Fibroblast of skin of right biceps (primary cell): ENCODE measurements at regions not wholly inside any gene's neighbourhood (a gene's known extent, or its start where the extent isn't known, plus 50 kb on each side); places are given as distances from the start of the nearest gene placed in this dataset.
"Not testable (repeated sequence)": the region's sequence is repeated elsewhere in the genome, so short reads cannot be mapped to it uniquely, and the experiment has no call there.

Experiments used
- DNase-seq: peaks from one replicate; pipeline ENCODE4 v3.0.0-alpha.2; 2013

DNA sequence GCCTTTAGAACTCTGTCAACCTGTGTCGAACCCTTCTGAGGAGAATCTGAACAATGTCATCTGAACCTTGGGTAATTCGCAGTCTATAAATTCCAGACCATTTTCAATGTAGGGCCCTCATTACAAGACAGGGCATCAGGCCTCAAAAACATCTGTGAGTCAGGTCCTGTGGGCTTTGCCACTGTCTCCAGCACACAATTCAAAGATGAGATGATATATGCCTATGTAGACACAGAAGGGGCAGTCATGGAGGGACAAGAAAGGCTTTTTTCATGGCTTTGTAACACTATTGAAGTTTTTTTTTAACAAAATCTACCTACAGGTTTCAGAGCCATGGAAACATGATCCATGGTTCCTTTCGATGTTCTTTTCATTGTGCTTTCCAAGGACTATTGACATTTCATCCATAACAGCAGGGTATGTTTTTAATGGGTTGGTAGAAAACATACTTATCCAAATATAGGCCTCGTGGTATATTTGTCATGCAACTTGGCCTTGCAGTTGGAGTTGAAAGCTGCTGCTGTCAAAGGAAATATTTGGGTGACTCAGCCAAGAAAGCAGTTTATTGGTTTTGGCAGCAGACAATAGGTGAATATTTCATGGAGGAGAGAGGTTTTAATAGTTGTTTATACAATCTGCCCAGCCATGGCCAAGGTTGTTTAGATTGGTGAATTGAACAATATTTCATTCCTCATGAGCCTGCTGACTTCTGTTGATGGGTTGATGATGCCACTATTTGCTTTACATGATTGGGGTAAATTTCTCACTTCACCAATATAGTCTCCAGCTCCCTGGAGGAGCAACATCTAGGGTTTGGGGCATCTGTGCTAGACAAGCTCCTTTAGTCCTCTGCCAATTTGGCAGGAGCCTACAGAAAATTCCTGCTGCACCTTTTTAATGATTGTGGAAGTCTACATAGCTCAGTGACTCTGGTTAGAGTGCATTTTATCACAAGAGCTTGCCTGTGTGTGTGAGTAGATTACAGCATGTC, 158.4 kb upstream of the TMEM72 start:
- DNase-seq = peak; percentile 98

DNA sequence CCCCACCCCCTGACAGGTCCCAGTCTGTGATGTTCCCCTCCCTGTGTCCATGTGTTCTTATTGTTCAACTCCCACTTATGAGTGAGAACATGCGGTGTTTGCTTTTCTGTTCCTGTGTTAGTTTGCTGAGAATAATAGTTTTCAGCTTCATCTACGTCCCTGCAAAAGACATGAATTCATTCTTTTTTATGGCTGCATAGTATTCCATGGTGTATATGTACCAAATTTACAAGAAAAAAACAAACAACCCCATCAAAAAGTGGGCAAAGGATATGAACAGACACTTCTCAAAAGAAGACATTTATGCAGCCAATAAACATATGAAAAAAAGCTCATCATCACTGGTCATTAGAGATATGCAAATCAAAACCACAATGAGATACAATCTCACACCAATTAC, 156.8 kb upstream of the TMEM72 start:
- DNase-seq = not testable (repeated sequence)

GRCh38 chr10:44755481-44755880, 155.7 kb upstream of the TMEM72 start:
- DNase-seq = peak; percentile 20

- peak; percentile 93 for DNase-seq
These were observed 154.9 kb upstream of the TMEM72 start for GRCh38 chr10:44756216-44756615.

DNA sequence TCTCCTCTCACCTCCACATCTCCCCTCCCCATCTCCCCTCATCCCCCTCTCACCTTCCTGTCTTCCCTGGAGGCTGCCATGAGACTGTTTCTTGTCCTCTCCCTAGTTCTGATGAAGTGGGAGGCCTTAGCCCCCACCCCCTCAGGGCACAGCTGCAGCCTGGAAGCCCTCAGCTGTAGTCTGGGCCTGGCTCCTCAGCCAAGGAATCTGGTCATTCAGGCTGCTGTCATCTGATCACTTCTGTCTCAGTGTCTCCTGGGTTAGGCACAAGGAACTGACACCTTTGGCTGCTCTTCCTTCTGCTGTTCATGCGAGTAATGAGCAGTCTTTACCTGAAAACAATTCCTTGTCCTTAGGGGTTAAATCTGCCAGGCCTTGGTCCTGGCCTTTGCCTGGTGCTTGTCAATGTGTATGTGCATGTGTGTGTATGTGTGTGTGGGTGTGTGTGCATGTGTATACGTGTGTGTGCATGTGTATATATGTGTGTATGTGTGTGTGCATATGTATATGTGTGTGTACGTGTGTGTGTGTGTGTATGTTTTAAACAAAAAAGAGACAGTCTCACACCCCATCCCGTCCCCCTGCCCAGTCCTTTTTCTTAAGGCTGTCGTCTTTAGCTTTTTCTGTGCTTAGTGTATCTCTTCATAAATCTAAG, 153.5 kb upstream of the TMEM72 start:
- DNase-seq = no peak

GRCh38 chr10:44759122-44759521, 152.0 kb upstream of the TMEM72 start:
- DNase-seq = no peak

GRCh38 chr10:44760513-44760912, 150.6 kb upstream of the TMEM72 start:
- peak; percentile 28 for DNase-seq

DNA sequence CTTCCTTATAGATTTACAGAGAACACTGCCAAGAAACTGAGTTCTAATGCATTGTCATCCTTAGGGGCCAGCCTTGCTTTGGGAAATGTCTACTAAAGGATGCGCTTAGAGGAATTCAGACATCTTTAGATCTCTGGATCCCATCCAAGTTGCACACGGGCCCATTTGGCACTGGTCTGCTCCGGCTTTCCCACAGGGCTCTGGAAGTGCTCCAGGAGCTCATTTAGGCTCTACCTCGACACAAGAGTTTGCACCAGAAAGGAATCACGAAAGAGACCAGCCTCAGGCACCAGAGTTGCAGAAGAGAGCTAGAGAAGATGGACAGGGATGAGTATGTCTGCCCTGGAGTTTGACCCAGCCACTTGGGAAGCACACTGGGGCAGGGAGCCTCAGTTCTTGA, 150.1 kb upstream of the TMEM72 start:
- DNase-seq = peak; percentile 84

DNA sequence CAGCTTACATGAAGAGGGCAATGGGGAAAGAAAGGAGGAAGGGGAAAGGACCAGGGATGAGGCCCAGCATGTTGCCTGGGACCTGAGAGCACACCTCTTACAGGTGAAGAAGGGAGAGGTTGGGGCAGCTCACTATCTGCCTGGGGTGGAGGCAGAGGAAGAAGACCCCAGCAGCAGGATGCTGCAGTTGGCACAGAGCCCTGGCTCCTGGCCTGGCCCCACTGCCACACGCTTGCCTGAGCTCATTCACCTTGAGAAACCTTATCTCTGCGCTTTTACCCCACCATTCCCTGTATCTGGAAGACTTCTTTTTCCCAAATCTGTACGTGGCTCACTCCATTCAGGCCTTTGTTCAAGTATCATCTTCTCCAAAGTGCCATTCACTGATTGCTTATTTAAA, 147.8 kb upstream of the TMEM72 start:
- DNase-seq = no peak

GRCh38 chr10:44765299-44765698, 145.8 kb upstream of the TMEM72 start:
- DNase-seq = no peak

DNA sequence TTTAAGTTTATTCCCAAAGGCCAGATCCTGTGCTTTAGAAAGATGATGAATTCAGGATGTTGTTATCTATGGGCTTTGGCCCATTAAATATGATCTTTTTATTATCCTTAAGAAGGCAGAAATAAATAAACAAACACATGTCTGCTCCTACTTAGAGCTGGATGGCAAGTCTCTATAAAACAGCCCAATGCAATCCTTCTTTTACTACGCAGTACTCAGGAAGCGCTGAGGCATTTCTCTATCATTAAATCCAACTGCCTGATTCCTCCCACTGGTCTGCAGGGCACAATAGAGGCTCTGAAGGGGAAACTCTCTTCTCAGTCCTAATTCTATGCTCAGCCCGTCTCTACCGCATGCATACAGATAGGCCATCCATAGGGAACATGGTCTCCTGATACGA, 144.5 kb upstream of the TMEM72 start:
- no peak for DNase-seq

DNA sequence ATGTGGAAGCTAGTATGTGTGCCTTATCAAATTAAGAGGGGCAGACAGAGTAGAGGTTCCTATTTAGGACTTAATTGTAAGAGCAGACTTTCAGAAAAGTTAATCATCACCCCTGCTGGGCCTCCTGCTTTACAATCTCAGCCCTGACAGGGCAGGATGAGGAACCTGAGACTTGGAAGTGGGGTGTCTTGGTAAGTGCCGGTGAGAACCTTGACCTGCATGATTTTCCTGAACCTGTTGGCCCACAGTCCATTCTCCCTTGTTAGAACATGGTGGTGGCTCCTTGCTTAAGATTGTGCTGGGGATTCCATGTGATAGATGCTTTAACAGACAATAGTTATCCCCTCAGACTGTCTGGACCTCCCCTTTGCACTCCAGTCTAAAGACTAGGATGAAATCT, 141.7 kb upstream of the TMEM72 start:
- DNase-seq = no peak

DNA sequence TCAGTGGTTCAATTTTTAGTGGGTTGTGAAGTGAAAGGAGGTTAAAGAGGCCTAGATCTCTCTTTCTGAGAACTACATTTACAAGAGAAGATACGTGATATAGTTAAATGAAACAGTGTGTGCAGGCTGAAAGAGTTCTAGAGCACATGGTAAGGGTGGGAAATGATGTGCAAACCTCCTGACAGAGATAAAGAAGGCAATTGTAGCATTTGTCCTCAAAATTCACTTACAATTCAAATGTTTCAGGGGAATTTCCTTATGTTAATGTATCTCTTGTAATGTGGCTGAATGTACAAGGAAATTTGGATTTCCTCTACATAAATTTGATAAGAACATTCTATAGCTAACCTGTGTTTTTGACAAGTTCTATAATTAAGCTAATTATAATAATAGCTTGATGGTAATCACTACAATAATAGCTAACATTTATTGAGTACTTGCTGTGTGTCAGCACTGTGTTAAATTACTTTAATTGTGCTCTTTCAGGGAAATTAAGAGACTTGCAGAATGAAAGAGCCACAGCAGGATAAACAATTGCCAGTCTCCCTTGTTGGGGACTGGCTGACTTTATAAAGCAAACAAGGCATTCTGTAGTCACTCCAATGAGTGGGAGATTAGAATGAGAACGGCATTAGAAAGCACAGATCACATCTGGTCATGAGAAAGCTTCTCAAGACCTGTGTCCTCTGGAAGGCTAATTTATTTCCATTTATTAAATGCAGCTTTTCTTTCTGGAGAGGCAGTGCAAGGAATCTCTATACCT, 139.7 kb upstream of the TMEM72 start:
- no peak for DNase-seq

DNA sequence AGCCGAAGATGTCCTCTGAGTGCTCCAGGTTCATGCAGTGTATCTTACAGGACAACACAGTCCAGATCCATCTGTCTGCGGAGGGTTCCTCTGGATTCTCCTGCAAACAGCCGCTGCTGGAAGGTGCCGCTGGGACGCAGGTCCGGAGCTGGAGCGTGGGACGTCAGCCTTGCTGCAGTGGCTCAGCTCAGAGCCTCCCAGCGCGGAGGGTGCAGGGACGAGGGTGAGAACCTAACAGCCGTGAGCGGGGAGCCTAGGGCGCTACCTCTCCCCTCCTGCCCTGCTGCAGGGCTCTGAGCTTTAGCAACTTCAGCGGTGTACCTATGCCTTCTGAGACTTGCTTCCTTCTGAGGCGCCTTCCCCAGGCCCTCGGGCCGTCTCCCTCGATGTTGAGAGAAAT, 137.6 kb upstream of the TMEM72 start:
- DNase-seq = no peak

DNA sequence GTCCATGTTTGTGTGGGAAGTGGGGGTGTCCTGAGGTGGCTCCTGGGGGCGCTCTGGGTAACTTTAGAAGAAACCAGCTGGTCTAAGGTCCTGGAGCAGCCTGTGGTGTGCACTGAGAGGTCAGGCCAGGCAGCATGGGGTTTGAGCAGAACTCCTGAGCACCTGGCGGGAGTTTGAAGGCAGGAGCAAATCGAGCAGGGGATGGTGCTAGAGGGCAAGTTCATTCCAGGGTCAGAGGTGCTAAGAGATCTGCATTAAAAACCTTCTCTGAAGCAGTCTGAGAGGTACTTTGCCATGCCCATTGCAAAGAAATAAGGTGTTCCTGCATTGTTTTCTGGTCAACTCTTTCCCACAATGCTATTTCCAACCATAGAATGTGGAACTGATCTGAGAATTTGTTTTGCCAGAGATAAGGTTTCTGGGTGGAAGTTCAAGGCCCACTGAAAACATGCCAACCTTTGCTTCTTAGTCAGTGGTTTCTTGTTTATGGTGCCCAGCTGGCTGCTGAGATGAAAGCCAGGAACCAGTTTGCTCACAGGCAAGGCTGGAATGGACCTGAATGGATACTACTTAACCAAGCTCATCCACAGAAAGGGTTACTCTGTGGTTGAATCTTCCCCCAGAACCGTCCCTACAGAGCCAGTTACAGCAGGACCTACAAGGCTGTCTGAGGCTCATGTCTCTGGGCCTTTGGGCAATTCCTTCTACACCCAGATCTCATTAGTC, 136.3 kb upstream of the TMEM72 start:
- DNase-seq = no peak

DNA sequence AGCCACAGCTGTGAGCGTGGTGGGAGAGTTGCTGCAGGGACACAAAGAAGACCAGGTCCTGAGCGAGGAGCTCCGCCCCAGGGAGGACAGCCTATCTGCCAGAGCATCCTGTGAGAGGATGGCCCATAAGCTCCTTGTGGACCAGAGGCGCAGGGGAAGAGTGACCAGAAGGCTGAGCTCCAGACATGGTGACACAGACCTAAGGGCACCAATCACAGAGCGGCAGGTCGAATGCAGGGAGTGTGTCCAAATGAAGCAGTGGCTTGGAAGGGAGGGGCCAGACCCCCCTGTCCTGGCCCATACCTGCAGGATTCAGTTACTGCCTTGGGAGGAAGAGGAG, 135.8 kb upstream of the TMEM72 start:
- no peak for DNase-seq

DNA sequence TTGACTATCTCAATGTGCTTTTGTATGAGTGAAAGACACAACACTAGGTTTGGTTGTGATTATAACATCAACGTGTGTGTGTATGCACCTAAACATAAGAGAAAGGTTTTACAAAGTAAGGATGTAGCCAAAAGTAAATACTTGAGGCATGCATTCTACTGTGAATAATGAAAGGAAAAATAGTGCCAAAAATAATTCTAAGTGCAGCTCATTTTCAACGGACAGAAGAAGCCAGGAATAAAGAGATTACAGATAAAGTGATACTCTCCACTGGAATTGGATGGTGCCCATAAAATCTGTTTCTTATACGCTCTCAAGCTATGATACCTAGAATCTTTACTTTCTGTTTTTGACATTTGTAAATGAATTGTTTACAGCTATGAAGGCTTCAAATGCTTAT, 135.0 kb upstream of the TMEM72 start:
- no peak for DNase-seq

GRCh38 chr10:44779511-44779910, 131.6 kb upstream of the TMEM72 start:
- no peak for DNase-seq

DNA sequence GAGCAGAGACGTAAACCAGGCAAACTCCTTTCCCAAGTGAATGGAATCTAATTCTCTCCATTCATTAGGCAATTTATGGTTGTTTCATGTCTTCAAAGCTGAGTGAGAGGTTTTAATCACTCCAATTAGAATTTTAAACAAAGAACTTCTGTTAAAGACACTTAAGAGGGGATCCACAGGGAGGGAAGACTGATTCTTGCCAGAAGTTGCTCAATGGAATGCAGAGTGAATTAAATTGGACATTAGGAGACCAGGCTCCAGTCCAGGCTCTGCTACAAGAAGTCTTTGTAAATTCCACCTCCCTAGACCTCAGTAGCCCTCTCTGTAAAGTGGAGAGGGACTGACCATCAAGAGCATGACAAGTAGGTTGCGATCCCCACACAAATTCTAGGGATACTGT, 130.7 kb upstream of the TMEM72 start:
- no peak for DNase-seq

- DNase-seq = peak; percentile 21
These were observed 130.0 kb upstream of the TMEM72 start for GRCh38 chr10:44781131-44781530.

DNA sequence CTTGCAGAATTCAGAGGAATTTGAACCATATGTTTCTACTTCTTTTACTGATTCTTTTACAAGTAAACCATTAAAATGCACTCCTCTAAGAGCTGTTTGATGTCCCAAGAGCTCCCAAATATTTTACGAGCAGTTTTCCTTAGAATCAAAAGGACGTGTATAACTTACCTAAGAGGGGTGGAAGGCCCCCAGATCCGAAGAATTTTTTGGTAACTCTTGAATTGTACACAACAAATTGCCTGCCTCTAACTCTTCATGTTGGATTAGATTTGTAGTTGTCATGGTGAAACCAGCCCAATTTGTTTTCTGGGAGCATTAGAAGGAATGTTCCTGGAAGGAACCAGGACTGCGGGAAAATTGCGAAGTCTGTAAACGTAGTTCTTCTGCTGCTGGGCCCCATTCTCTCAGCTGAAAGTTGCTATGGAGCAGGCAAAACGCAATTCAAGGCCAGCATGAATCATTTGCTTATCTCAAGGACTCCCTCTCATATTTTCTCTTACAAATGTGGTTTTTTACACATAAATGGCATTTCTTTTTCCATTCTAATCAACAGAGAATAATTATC, 124.8 kb upstream of the TMEM72 start:
- DNase-seq = peak; percentile 74

DNA sequence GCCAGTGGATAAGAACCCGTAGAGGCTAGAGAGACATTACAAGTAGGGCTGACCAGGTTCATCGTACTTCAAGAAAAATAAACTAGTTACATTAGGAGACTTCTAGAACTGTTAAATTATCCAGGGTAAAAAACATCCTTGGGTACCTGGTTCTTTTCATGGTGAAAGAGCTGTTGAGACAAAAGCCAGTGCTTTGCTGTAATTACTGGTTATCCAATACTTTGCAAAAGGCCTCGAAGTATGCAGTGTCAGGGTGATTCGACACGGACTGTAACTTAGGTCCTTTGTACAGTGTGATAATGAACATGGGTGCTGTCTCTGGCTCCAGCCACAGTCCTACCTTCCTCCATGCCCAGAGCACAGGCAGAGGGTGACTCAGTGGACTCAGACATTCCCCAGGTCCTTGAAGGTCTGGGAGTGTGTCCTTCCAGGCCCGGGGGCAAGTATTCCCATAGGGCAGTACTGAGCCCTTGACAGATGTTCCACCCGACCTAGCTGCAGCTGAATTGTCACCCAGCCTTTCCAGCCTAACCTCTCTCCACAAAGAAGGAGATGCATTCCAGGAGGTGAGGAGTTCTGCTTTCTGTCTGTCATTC, 123.6 kb upstream of the TMEM72 start:
- no peak for DNase-seq
